ENCODE measurements at regions not wholly inside any gene's neighbourhood (a gene's known extent, or its start where the extent isn't known, plus 50 kb on each side); places are given as distances from the start of the nearest gene placed in this dataset.

GRCh38 chr1:165006831-165007230 is 349.7 kb downstream of the LMX1A start:
- no peak for TF ChIP-seq CTCF (IDR thresholded peaks at IDR 0.05; ENCODE audit: low read depth, low read length)
- no peak for DNase-seq (ENCODE audit: extremely low read depth, low read depth)

- TF ChIP-seq CTCF (IDR thresholded peaks at IDR 0.05; ENCODE audit: low read depth, low read length): no peak
- DNase-seq (ENCODE audit: extremely low read depth, low read depth): no peak
Observed at GRCh38 chr1:164999146-164999545, 357.4 kb downstream of the LMX1A start.

- TF ChIP-seq CTCF (IDR thresholded peaks at IDR 0.05; ENCODE audit: low read depth, low read length): no peak
- no peak for DNase-seq (ENCODE audit: extremely low read depth, low read depth)
Observed at GRCh38 chr1:164991763-164992314, 364.7 kb downstream of the LMX1A start.

- no peak for DNase-seq (ENCODE audit: extremely low read depth, low read depth)
- TF ChIP-seq CTCF (IDR thresholded peaks at IDR 0.05; ENCODE audit: low read depth, low read length): no peak
Observed at GRCh38 chr1:164983023-164983650, 373.4 kb downstream of the LMX1A start.

GRCh38 chr1:164982545-164982944 is 374.0 kb downstream of the LMX1A start:
- DNase-seq (ENCODE audit: extremely low read depth, low read depth): no peak
- no peak for TF ChIP-seq CTCF (IDR thresholded peaks at IDR 0.05; ENCODE audit: low read depth, low read length)

GRCh38 chr1:164977561-164977960 is 379.0 kb downstream of the LMX1A start:
- DNase-seq (ENCODE audit: extremely low read depth, low read depth): no peak
- TF ChIP-seq CTCF (IDR thresholded peaks at IDR 0.05; ENCODE audit: low read depth, low read length): no peak

GRCh38 chr1:164971921-164972415 is 384.5 kb downstream of the LMX1A start:
- DNase-seq (ENCODE audit: extremely low read depth, low read depth): no peak
- TF ChIP-seq CTCF (IDR thresholded peaks at IDR 0.05; ENCODE audit: low read depth, low read length): no peak
